CD4-positive, alpha-beta T cell (primary cell): ENCODE measurements at regions not wholly inside any gene's neighbourhood (a gene's known extent, or its start where the extent isn't known, plus 50 kb on each side); places are given as distances from the start of the nearest gene placed in this dataset.

Experiments
- ATAC-seq: fragments of 200-7000 bp; cut with Tn5 transposase; one replicate; pipeline ENCODE4 v1.10.0; 2022; ENCODE audit warnings: mild to moderate bottlenecking; ENCODE audit not compliant: poor library complexity
- CTCF ChIA-PET: fragments of 350-600 bp; sonication (Branson Sonifier 250); formaldehyde crosslinking; loops from one replicate; lab custom pipeline; 2021; ENCODE audit warnings: antibody characterized with exemption, inconsistent platforms; lab: Charles Lee
- POLR2A ChIA-PET: fragments of 350-600 bp; sonication (Branson Sonifier 250); formaldehyde crosslinking; loops from one replicate; lab custom pipeline; 2021; ENCODE audit warnings: antibody characterized with exemption, inconsistent platforms; lab: Charles Lee
- DNase-seq, 14 experiments: peaks; one replicate each; pipeline ENCODE4 v3.0.0-alpha.2; 2013 to 2020; ENCODE audit warnings: mixed read lengths in 2 of 14
- H3K27ac ChIP-seq, 2 donors: one replicate each; pipeline versions ENCODE4 v1.5.1 to v1.7.0; 2013; ENCODE audit warnings: low read length in 2 of 2, low read depth in 1 of 2, mild to moderate bottlenecking in 1 of 2
- H3K27me3 ChIP-seq, 2 experiments: 1 replicate in 1 of 2; 2 replicates in 1 of 2; pipeline versions ENCODE4 v1.6.1 to v1.7.0; 2013; ENCODE audit warnings: low read length in 2 of 2, control low read depth in 1 of 2, mild to moderate bottlenecking in 1 of 2, moderate library complexity in 1 of 2; ENCODE audit not compliant: insufficient read depth in 2 of 2, control insufficient read depth in 1 of 2
- H3K36me3 ChIP-seq: one replicate; pipeline ENCODE4 v1.6.1; 2013; ENCODE audit warnings: low read length, control low read depth; ENCODE audit not compliant: insufficient read depth
- H3K4me1 ChIP-seq: one replicate; pipeline ENCODE4 v1.6.1; 2013; ENCODE audit warnings: low read length, control low read depth; ENCODE audit not compliant: insufficient read depth
- H3K4me3 ChIP-seq: one replicate; pipeline ENCODE4 v1.5.1; 2013; ENCODE audit warnings: mild to moderate bottlenecking, low read length, moderate library complexity
- H3K9me3 ChIP-seq, 2 experiments: 1 replicate in 1 of 2; 2 replicates in 1 of 2; pipeline versions ENCODE4 v1.6.1 to v1.7.0; 2013; ENCODE audit warnings: low read length in 2 of 2, mild to moderate bottlenecking in 2 of 2, control low read depth in 1 of 2, moderate library complexity in 1 of 2; ENCODE audit not compliant: control insufficient read depth in 1 of 2, insufficient read depth in 1 of 2
- H3K27ac Mint-ChIP-seq: one replicate; pipeline ENCODE4 v1.8.0; 2020; ENCODE audit warnings: mixed read lengths
- H3K27me3 Mint-ChIP-seq: one replicate; pipeline ENCODE4 v1.8.0; 2021; ENCODE audit warnings: mixed read lengths
- H3K36me3 Mint-ChIP-seq: one replicate; pipeline ENCODE4 v1.8.0; 2021; ENCODE audit warnings: low read depth, mixed read lengths
- H3K4me1 Mint-ChIP-seq: one replicate; pipeline ENCODE4 v1.8.0; 2021; ENCODE audit warnings: low read depth, mixed read lengths
- H3K4me3 Mint-ChIP-seq: one replicate; pipeline ENCODE4 v1.8.0; 2020; ENCODE audit warnings: mild to moderate bottlenecking, mixed read lengths
- H3K9me3 Mint-ChIP-seq: one replicate; pipeline ENCODE4 v1.8.0; 2020; ENCODE audit warnings: mixed read lengths
- intact Hi-C, 2 experiments: fragments of 100-400 bp; cut with DNase I in 1 of 2; cut with micrococcal nuclease in 1 of 2; formaldehyde crosslinking; loops; one replicate each; pipeline versions ENCODE4 v1.15.1 to v1.9.0; 2023 to 2025; cut with DNase I, micrococcal nuclease
- TF ChIP-seq, protein P1 (sequence below): fragments of 200-600 bp; IDR thresholded peaks from one replicate; pipeline ENCODE4 v1.8.0; 2022; ENCODE audit warnings: antibody characterized with exemption, mild to moderate bottlenecking

DNA sequence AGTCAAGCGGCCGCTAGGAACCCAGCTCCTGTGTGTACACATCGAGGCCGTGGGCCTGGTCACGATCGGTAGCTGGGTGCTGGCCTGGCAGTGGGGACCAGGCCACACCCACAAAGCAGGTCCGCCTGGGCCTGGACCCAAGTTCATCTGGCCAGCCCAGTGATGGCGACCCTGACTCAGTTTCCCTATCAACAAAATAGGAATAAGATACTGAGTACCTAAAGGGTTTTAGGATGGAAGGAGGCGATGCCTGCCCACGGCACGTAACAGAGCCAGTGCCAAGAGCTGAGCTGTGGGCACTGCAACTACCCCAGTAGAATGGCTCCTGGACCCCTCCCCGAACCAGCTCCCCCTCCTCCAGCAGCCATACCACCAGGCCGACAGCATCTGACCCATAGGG lies 243.5 kb upstream of the SGCG start:
- DNase-seq, result no peak
- Histone ChIP-seq H3K4me1 (no peaks in the 10 kb centered on the region), H3K27me3 (no peaks in the 10 kb centered on the region), H3K36me3 (no peaks in the 10 kb centered on the region), H3K27ac (no peak overlapping the region), H3K9me3 (peaks cover 0 to 36% of the 10 kb centered on the region in 2 experiments), H3K4me3 (no peak overlapping the region)
- Mint-ChIP-seq H3K27ac (no peak overlapping the region), H3K36me3 (no peaks in the 10 kb centered on the region), H3K4me1 (no peaks in the 10 kb centered on the region), H3K27me3 (no peaks in the 10 kb centered on the region), H3K4me3 (no peak overlapping the region), H3K9me3 (no peaks in the 10 kb centered on the region)
- ChIA-PET POLR2A (no interaction called here), CTCF (interaction anchor here (0.5 kb wide), 1 partner anchor 1390 kb away, joined by 5 read pairs; no protein-coding TSS in a partner anchor)
- TF ChIP-seq, protein P1, sequence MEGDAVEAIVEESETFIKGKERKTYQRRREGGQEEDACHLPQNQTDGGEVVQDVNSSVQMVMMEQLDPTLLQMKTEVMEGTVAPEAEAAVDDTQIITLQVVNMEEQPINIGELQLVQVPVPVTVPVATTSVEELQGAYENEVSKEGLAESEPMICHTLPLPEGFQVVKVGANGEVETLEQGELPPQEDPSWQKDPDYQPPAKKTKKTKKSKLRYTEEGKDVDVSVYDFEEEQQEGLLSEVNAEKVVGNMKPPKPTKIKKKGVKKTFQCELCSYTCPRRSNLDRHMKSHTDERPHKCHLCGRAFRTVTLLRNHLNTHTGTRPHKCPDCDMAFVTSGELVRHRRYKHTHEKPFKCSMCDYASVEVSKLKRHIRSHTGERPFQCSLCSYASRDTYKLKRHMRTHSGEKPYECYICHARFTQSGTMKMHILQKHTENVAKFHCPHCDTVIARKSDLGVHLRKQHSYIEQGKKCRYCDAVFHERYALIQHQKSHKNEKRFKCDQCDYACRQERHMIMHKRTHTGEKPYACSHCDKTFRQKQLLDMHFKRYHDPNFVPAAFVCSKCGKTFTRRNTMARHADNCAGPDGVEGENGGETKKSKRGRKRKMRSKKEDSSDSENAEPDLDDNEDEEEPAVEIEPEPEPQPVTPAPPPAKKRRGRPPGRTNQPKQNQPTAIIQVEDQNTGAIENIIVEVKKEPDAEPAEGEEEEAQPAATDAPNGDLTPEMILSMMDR, result no peak
- intact Hi-C loops, result no loop called here
- no peak for ATAC-seq

DNA sequence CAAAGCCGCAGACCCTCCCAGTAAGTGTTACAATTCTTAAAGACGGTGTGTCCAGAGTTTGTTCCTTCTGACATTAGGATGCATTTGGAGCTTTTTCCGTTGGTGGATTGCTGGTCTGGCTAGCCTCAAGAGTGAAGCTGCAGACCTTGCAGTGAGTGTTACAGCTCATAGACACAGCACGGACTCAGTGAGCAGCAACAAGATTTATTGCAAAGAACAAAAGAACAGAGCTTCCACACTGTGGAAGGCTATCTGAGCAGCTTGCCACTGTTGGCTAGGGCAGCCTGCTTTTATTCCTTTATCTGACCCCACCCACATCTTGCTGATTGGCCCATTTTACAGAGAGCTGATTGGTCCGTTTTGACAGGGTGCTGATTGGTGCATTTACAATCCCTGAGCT lies 242.8 kb upstream of the SGCG start:
- Histone ChIP-seq H3K36me3 (no peaks in the 10 kb centered on the region), H3K4me1 (no peaks in the 10 kb centered on the region), H3K27me3 (no peaks in the 10 kb centered on the region), H3K9me3 (peaks cover 0 to 34% of the 10 kb centered on the region in 2 experiments), H3K4me3 (no peak overlapping the region), H3K27ac (no peak overlapping the region)
- Mint-ChIP-seq H3K9me3 (no peaks in the 10 kb centered on the region), H3K36me3 (no peaks in the 10 kb centered on the region), H3K4me1 (no peaks in the 10 kb centered on the region), H3K27me3 (no peaks in the 10 kb centered on the region), H3K4me3 (no peak overlapping the region), H3K27ac (no peak overlapping the region)
- no peak for DNase-seq
- POLR2A ChIA-PET, result no interaction called here
- no peak for ATAC-seq
- CTCF ChIA-PET, result no interaction called here
- intact Hi-C loops, result no loop called here
- TF ChIP-seq, protein P1, result no peak

GRCh38 chr13:22938576-22938975 lies 242.2 kb upstream of the SGCG start:
- CTCF ChIA-PET, result no interaction called here
- intact Hi-C loops, result no loop called here

More at GRCh38 chr13:22938576-22938975, 242.2 kb upstream of the SGCG start:
- H3K27me3 Mint-ChIP-seq, result no peaks in the 10 kb centered on the region
- Histone ChIP-seq H3K4me1 (no peaks in the 10 kb centered on the region), H3K27me3 (no peaks in the 10 kb centered on the region), H3K36me3 (no peaks in the 10 kb centered on the region), H3K4me3 (no peak overlapping the region), H3K27ac (no peak overlapping the region), H3K9me3 (peaks cover 0 to 30% of the 10 kb centered on the region in 2 experiments)
- H3K27ac Mint-ChIP-seq, result no peak overlapping the region
- H3K4me1 Mint-ChIP-seq, result no peaks in the 10 kb centered on the region
- TF ChIP-seq, protein P1, result no peak
- no peak overlapping the region for H3K4me3 Mint-ChIP-seq
- H3K9me3 Mint-ChIP-seq, result no peaks in the 10 kb centered on the region
- no peak for DNase-seq
- H3K36me3 Mint-ChIP-seq, result no peaks in the 10 kb centered on the region
- no peak for ATAC-seq
- POLR2A ChIA-PET, result no interaction called here
